Naive thymus-derived CD8-positive, alpha-beta T cell (primary cell): ENCODE measurements at regions not wholly inside any gene's neighbourhood (a gene's known extent, or its start where the extent isn't known, plus 50 kb on each side); places are given as distances from the start of the nearest gene placed in this dataset.

Source experiments
- ATAC-seq, 2 donors: fragments of 150-1000 bp; cut with Tn5 transposase in 1 of 2; sonication (Bioruptor Pico), chemical (Tn5 transposase) in 1 of 2; 1 replicate in 1 of 2; 2 replicates in 1 of 2; pipeline ENCODE4 v1.10.0; 2021; ENCODE audit warnings: mild to moderate bottlenecking in 2 of 2, moderate library complexity in 2 of 2
- POLR2A ChIA-PET: fragments of 350-600 bp; sonication (Branson Sonifier 250); formaldehyde crosslinking; loops from one replicate; lab custom pipeline; 2021; ENCODE audit warnings: antibody characterized with exemption; lab: Charles Lee
- DNase-seq, 10 donors: peaks; one replicate each; pipeline versions ENCODE4 v3.0.0 to v3.0.0-alpha.2; 2020 to 2022
- H3K27ac Mint-ChIP-seq, 10 donors: one replicate each; pipeline ENCODE4 v1.8.0; 2020 to 2022; ENCODE audit warnings: mild to moderate bottlenecking in 10 of 10, mixed read lengths in 10 of 10, moderate library complexity in 4 of 10, inconsistent platforms in 1 of 10
- H3K27me3 Mint-ChIP-seq, 5 donors: one replicate each; pipeline ENCODE4 v1.8.0; 2021 to 2022; ENCODE audit warnings: mixed read lengths in 5 of 5
- H3K36me3 Mint-ChIP-seq, 3 donors: one replicate each; pipeline ENCODE4 v1.8.0; 2020 to 2022; ENCODE audit warnings: mixed read lengths in 3 of 3, mild to moderate bottlenecking in 2 of 3, inconsistent platforms in 1 of 3
- H3K4me1 Mint-ChIP-seq, 4 donors: one replicate each; pipeline ENCODE4 v1.8.0; 2021 to 2022; ENCODE audit warnings: mixed read lengths in 4 of 4
- H3K4me3 Mint-ChIP-seq, 10 donors: one replicate each; pipeline ENCODE4 v1.8.0; 2020 to 2022; ENCODE audit warnings: mild to moderate bottlenecking in 10 of 10, mixed read lengths in 10 of 10, moderate library complexity in 6 of 10, inconsistent platforms in 1 of 10
- H3K9me3 Mint-ChIP-seq, 9 donors: one replicate each; pipeline ENCODE4 v1.8.0; 2020 to 2022; ENCODE audit warnings: mixed read lengths in 9 of 9, mild to moderate bottlenecking in 3 of 9, inconsistent platforms in 1 of 9, moderate library complexity in 1 of 9

- DNase-seq (no peak), ATAC-seq (no peak)
- Mint-ChIP-seq H3K9me3 (peaks cover 0 to 24% (median 8%) of the 10 kb centered on the region in 9 donors), H3K27me3 (no peaks in the 10 kb centered on the region), H3K4me3 (no peak overlapping the region), H3K36me3 (no peaks in the 10 kb centered on the region), H3K27ac (no peak overlapping the region), H3K4me1 (no peaks in the 10 kb centered on the region)
- POLR2A ChIA-PET = no interaction called here
These were observed 896.8 kb downstream of the PCDH17 start for GRCh38 chr13:58528351-58528750.

GRCh38 chr13:58531614-58532013 is 900.1 kb downstream of the PCDH17 start:
- H3K27me3 Mint-ChIP-seq = no peaks in the 10 kb centered on the region
- ATAC-seq = no peak
- H3K36me3 Mint-ChIP-seq = no peaks in the 10 kb centered on the region
- H3K4me1 Mint-ChIP-seq = no peaks in the 10 kb centered on the region
- peaks cover 0 to 25% (median 10%) of the 10 kb centered on the region in 9 donors for H3K9me3 Mint-ChIP-seq
- H3K27ac Mint-ChIP-seq = no peak overlapping the region
- H3K4me3 Mint-ChIP-seq = no peak overlapping the region
- no peak for DNase-seq
- POLR2A ChIA-PET = no interaction called here

GRCh38 chr13:58542530-58542929 is 911.0 kb downstream of the PCDH17 start:
- Mint-ChIP-seq H3K4me1 (no peaks in the 10 kb centered on the region), H3K27ac (no peak overlapping the region), H3K36me3 (peaks cover 0 to 4% (median 0%) of the 10 kb centered on the region in 3 donors), H3K4me3 (no peak overlapping the region), H3K9me3 (peaks cover 0 to 12% (median 6%) of the 10 kb centered on the region in 9 donors), H3K27me3 (no peaks in the 10 kb centered on the region)
- ATAC-seq (no peak), DNase-seq (no peak)
- POLR2A ChIA-PET = no interaction called here

- no peaks in the 10 kb centered on the region for H3K36me3 Mint-ChIP-seq
- no peak for ATAC-seq
- H3K27me3 Mint-ChIP-seq = no peaks in the 10 kb centered on the region
- H3K4me1 Mint-ChIP-seq = no peaks in the 10 kb centered on the region
- POLR2A ChIA-PET = no interaction called here
- no peak overlapping the region for H3K4me3 Mint-ChIP-seq
- no peak for DNase-seq
- no peak overlapping the region for H3K27ac Mint-ChIP-seq
- H3K9me3 Mint-ChIP-seq = peaks cover 0 to 24% (median 4%) of the 10 kb centered on the region in 9 donors
These were observed 915.9 kb downstream of the PCDH17 start for GRCh38 chr13:58547419-58547818.

GRCh38 chr13:58566176-58566575 is 934.6 kb downstream of the PCDH17 start:
- no peak overlapping the region for H3K27ac Mint-ChIP-seq
- H3K27me3 Mint-ChIP-seq = no peaks in the 10 kb centered on the region
- POLR2A ChIA-PET = no interaction called here
- no peak for ATAC-seq
- H3K36me3 Mint-ChIP-seq = no peaks in the 10 kb centered on the region
- H3K4me3 Mint-ChIP-seq = no peak overlapping the region
- H3K9me3 Mint-ChIP-seq = peaks cover 0 to 23% (median 2%) of the 10 kb centered on the region in 9 donors
- DNase-seq = no peak
- H3K4me1 Mint-ChIP-seq = no peaks in the 10 kb centered on the region

GRCh38 chr13:58573743-58574142 is 942.2 kb downstream of the PCDH17 start:
- Mint-ChIP-seq H3K27ac (no peak overlapping the region), H3K36me3 (peaks cover 0 to 7% (median 0%) of the 10 kb centered on the region in 3 donors), H3K4me3 (no peak overlapping the region), H3K27me3 (peaks cover 0 to 4% (median 0%) of the 10 kb centered on the region in 5 donors), H3K4me1 (no peaks in the 10 kb centered on the region), H3K9me3 (peaks cover 5 to 32% (median 19%) of the 10 kb centered on the region in 9 donors)
- DNase-seq (no peak), ATAC-seq (no peak)
- POLR2A ChIA-PET = no interaction called here

GRCh38 chr13:58574791-58575190 is 943.2 kb downstream of the PCDH17 start:
- no peak overlapping the region for H3K4me3 Mint-ChIP-seq
- H3K36me3 Mint-ChIP-seq = peaks cover 0 to 7% (median 0%) of the 10 kb centered on the region in 3 donors
- peaks cover 5 to 36% (median 19%) of the 10 kb centered on the region in 9 donors for H3K9me3 Mint-ChIP-seq
- H3K27ac Mint-ChIP-seq = no peak overlapping the region
- no peak for DNase-seq
- ATAC-seq = no peak
- H3K4me1 Mint-ChIP-seq = no peaks in the 10 kb centered on the region
- H3K27me3 Mint-ChIP-seq = peaks cover 0 to 4% (median 0%) of the 10 kb centered on the region in 5 donors
- POLR2A ChIA-PET = no interaction called here

- POLR2A ChIA-PET = no interaction called here
These were observed 947.9 kb downstream of the PCDH17 start for GRCh38 chr13:58579468-58579867.

GRCh38 chr13:58583966-58584365 is 952.4 kb downstream of the PCDH17 start:
- H3K27me3 Mint-ChIP-seq = no peaks in the 10 kb centered on the region
- H3K27ac Mint-ChIP-seq = no peak overlapping the region
- peaks cover 0 to 14% (median 3%) of the 10 kb centered on the region in 9 donors for H3K9me3 Mint-ChIP-seq
- POLR2A ChIA-PET = no interaction called here
- no peak for DNase-seq
- H3K36me3 Mint-ChIP-seq = no peaks in the 10 kb centered on the region
- H3K4me3 Mint-ChIP-seq = no peak overlapping the region
- H3K4me1 Mint-ChIP-seq = no peaks in the 10 kb centered on the region
- no peak for ATAC-seq

More at GRCh38 chr13:58579468-58579867, 947.9 kb downstream of the PCDH17 start:
- Mint-ChIP-seq H3K4me1 (no peaks in the 10 kb centered on the region), H3K9me3 (peaks cover 0 to 36% (median 12%) of the 10 kb centered on the region in 9 donors), H3K27ac (no peak overlapping the region), H3K36me3 (peaks cover 0 to 7% (median 0%) of the 10 kb centered on the region in 3 donors), H3K4me3 (no peak overlapping the region), H3K27me3 (peaks cover 0 to 4% (median 0%) of the 10 kb centered on the region in 5 donors)
- ATAC-seq (no peak), DNase-seq (no peak)

- no peak for ATAC-seq
- Mint-ChIP-seq H3K36me3 (no peaks in the 10 kb centered on the region), H3K27me3 (no peaks in the 10 kb centered on the region), H3K4me1 (no peaks in the 10 kb centered on the region), H3K27ac (no peak overlapping the region), H3K4me3 (no peak overlapping the region), H3K9me3 (peaks cover 0 to 15% (median 4%) of the 10 kb centered on the region in 9 donors)
- no peak for DNase-seq
- POLR2A ChIA-PET = no interaction called here
These were observed 953.1 kb downstream of the PCDH17 start for GRCh38 chr13:58584610-58585009.

GRCh38 chr13:58587183-58587582 is 955.6 kb downstream of the PCDH17 start:
- no peak overlapping the region for H3K4me3 Mint-ChIP-seq
- no peaks in the 10 kb centered on the region for H3K27me3 Mint-ChIP-seq
- no peak for ATAC-seq
- DNase-seq = no peak
- peaks cover 0 to 23% (median 4%) of the 10 kb centered on the region in 9 donors for H3K9me3 Mint-ChIP-seq
- POLR2A ChIA-PET = interaction anchor here (0.6 kb wide), 1 partner anchor 88 kb away, joined by 3 read pairs; no protein-coding TSS in a partner anchor
- H3K36me3 Mint-ChIP-seq = no peaks in the 10 kb centered on the region
- no peaks in the 10 kb centered on the region for H3K4me1 Mint-ChIP-seq
- no peak overlapping the region for H3K27ac Mint-ChIP-seq

GRCh38 chr13:58592052-58592451 is 960.5 kb downstream of the PCDH17 start:
- POLR2A ChIA-PET = no interaction called here
- Mint-ChIP-seq H3K36me3 (no peaks in the 10 kb centered on the region), H3K27me3 (no peaks in the 10 kb centered on the region), H3K27ac (no peak overlapping the region), H3K9me3 (peaks cover 0 to 20% (median 2%) of the 10 kb centered on the region in 9 donors), H3K4me1 (no peaks in the 10 kb centered on the region), H3K4me3 (no peak overlapping the region)
- DNase-seq = no peak
- no peak for ATAC-seq

- Mint-ChIP-seq H3K4me3 (no peak overlapping the region), H3K4me1 (no peaks in the 10 kb centered on the region), H3K27me3 (no peaks in the 10 kb centered on the region), H3K27ac (no peak overlapping the region), H3K9me3 (peaks cover 0 to 18% (median 0%) of the 10 kb centered on the region in 9 donors), H3K36me3 (no peaks in the 10 kb centered on the region)
- DNase-seq = no peak
- no peak for ATAC-seq
- POLR2A ChIA-PET = no interaction called here
These were observed 961.2 kb downstream of the PCDH17 start for GRCh38 chr13:58592786-58593185.
